PC-3 (cell line): ENCODE measurements at regions not wholly inside any gene's neighbourhood (a gene's known extent, or its start where the extent isn't known, plus 50 kb on each side); places are given as distances from the start of the nearest gene placed in this dataset.

ENCODE experiments used
- ATAC-seq: fragments of 200-7000 bp; cut with Tn5 transposase; 2 replicates; pipeline ENCODE4 v1.9.1; 2020; ENCODE audit warnings: mild to moderate bottlenecking, moderate library complexity
- BruUV-seq: library from RNA; stranded (reverse); fragments of 400-500 nt; replicated peaks from 2 replicates; lab custom pipeline; 2021; lab: Mats Ljungman, UMichigan
- CTCF ChIA-PET: fragments of 300-600 bp; sonication (Branson Sonifier 250); formaldehyde crosslinking; loops from one replicate; lab custom pipeline; 2022; ENCODE audit warnings: antibody characterized with exemption; lab: Charles Lee
- POLR2A ChIA-PET: fragments of 300-600 bp; sonication (Branson Sonifier 250); formaldehyde crosslinking; loops from one replicate; lab custom pipeline; 2022; ENCODE audit warnings: antibody characterized with exemption; ENCODE audit not compliant: unreplicated experiment; lab: Charles Lee
- DNase-seq: peaks from one replicate; pipeline ENCODE4 v3.0.0-alpha.2; 2015
- H2AFZ ChIP-seq: fragments of 300-600 bp; sonication (generic); 2 replicates; pipeline ENCODE4 v1.6.0; 2016; ENCODE audit warnings: antibody characterized with exemption, low read length
- H3F3A ChIP-seq: fragments of 300-600 bp; sonication (generic); one replicate; pipeline ENCODE4 v1.6.0; 2017; ENCODE audit warnings: antibody characterized with exemption, low read length, control low read depth, mild to moderate bottlenecking; ENCODE audit not compliant: unreplicated experiment
- H3K27ac ChIP-seq: fragments of 300-600 bp; sonication (generic); 2 replicates; pipeline ENCODE4 v1.5.1; 2016; ENCODE audit warnings: mild to moderate bottlenecking, low read length
- H3K27me3 ChIP-seq: fragments of 300-600 bp; sonication (generic); 2 replicates; pipeline ENCODE4 v1.6.1; 2016; ENCODE audit warnings: low read length, mixed read lengths
- H3K36me3 ChIP-seq: fragments of 300-600 bp; sonication (generic); 2 replicates; pipeline ENCODE4 v1.6.1; 2016; ENCODE audit warnings: low read depth, mixed run types, low read length, mixed read lengths
- H3K4me1 ChIP-seq: fragments of 300-600 bp; sonication (generic); 2 replicates; pipeline ENCODE4 v1.5.1; 2016; ENCODE audit warnings: low read length; ENCODE audit not compliant: insufficient read depth
- H3K4me2 ChIP-seq: fragments of 300-600 bp; sonication (generic); 2 replicates; pipeline ENCODE4 v1.6.0; 2016; ENCODE audit warnings: low read length
- H3K4me3 ChIP-seq: fragments of 300-600 bp; sonication (generic); 2 replicates; pipeline ENCODE4 v1.5.1; 2016; ENCODE audit warnings: mild to moderate bottlenecking, low read length, mixed read lengths
- H3K79me2 ChIP-seq: fragments of 300-600 bp; sonication (generic); 2 replicates; pipeline ENCODE4 v1.6.1; 2017; ENCODE audit warnings: low read length, mixed read lengths
- H3K9ac ChIP-seq: fragments of 300-600 bp; sonication (generic); 2 replicates; pipeline ENCODE4 v1.6.0; 2016; ENCODE audit warnings: mild to moderate bottlenecking, low read length
- H3K9me2 ChIP-seq: fragments of 300-600 bp; sonication (generic); replicated peaks from 2 replicates; pipeline ENCODE4 v1.6.1; 2016; ENCODE audit warnings: mixed run types, low read length, mixed read lengths
- H3K9me3 ChIP-seq: fragments of 300-600 bp; sonication (generic); 2 replicates; pipeline ENCODE4 v1.6.1; 2016; ENCODE audit warnings: low read length, mixed read lengths
- H4K20me1 ChIP-seq: fragments of 300-600 bp; sonication (generic); 2 replicates; pipeline ENCODE4 v1.6.1; 2016; ENCODE audit warnings: low read length, mixed read lengths
- CTCF ChIP-seq: fragments of 300-600 bp; sonication (generic); conservative IDR thresholded peaks from 2 replicates; pipeline ENCODE4 v1.5.1; 2017; ENCODE audit warnings: antibody characterized with exemption, low read depth, mild to moderate bottlenecking, low read length
- EZH2 ChIP-seq: fragments of 300-600 bp; sonication (generic); IDR thresholded peaks from one replicate; pipeline ENCODE4 v1.6.1; 2017; ENCODE audit warnings: antibody characterized with exemption, mild to moderate bottlenecking, low read length; ENCODE audit not compliant: unreplicated experiment
- EZH2phosphoT487 ChIP-seq: fragments of 300-600 bp; sonication (generic); IDR thresholded peaks from 2 replicates; pipeline ENCODE4 v1.6.1; 2018; ENCODE audit warnings: mild to moderate bottlenecking, antibody characterized with exemption, low read length, borderline replicate concordance
- intact Hi-C: fragments of 100-400 bp; cut with micrococcal nuclease; formaldehyde crosslinking; loops from 2 replicates; pipeline ENCODE4 v1.9.0; 2023

DNA sequence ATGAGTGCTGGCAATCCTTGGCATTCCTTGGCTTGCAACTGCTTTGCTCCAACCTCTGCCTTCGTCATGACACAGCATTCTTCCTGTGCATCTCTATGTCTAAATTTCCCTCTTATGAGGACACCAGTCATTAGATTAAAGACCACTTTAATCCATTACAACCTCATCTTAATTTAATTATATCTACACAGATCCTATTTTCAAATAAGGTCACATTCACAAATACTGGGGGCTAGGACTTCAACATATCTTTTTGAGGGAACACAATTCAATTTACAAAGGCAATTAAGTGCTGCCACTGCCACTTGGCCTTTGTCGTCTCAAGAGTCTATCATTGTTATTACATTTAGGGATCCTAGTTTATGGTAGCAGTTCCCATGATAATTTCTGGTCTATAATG is 163.7 kb upstream of the PPP1R2C start:
- no peak overlapping the region for H3K4me3 ChIP-seq
- no peaks in the 10 kb centered on the region for H3F3A ChIP-seq
- TF ChIP-seq EZH2phosphoT487 (no peak), EZH2 (no peak), CTCF (no peak)
- intact Hi-C loops = no loop called here
- no peaks in the 10 kb centered on the region for H3K79me2 ChIP-seq
- POLR2A ChIA-PET = no interaction called here
- CTCF ChIA-PET = no interaction called here
- H3K9me2 ChIP-seq = no peaks in the 10 kb centered on the region
- ATAC-seq (no peak), DNase-seq (no peak)
- no peak overlapping the region for H2AFZ ChIP-seq
- H3K9ac ChIP-seq = no peak overlapping the region
- no peak overlapping the region for H3K27ac ChIP-seq
- no peaks in the 10 kb centered on the region for H3K27me3 ChIP-seq
- H3K4me2 ChIP-seq = no peak overlapping the region
- BruUV-seq = no TSS peak
- H3K36me3 ChIP-seq = no peaks in the 10 kb centered on the region
- no peaks in the 10 kb centered on the region for H3K9me3 ChIP-seq
- H3K4me1 ChIP-seq = no peaks in the 10 kb centered on the region
- H4K20me1 ChIP-seq = no peaks in the 10 kb centered on the region

GRCh38 chrX:42943051-42943974 is 165.3 kb upstream of the PPP1R2C start:
- Histone ChIP-seq H2AFZ (no peak overlapping the region), H3K9ac (no peak overlapping the region), H3K79me2 (no peaks in the 10 kb centered on the region), H3K36me3 (no peaks in the 10 kb centered on the region), H3K4me3 (no peak overlapping the region), H3K4me2 (no peak overlapping the region), H3K9me3 (no peaks in the 10 kb centered on the region), H4K20me1 (no peaks in the 10 kb centered on the region), H3K27ac (no peak overlapping the region), H3K9me2 (no peaks in the 10 kb centered on the region), H3K4me1 (no peaks in the 10 kb centered on the region), H3F3A (no peaks in the 10 kb centered on the region), H3K27me3 (no peaks in the 10 kb centered on the region)
- intact Hi-C loops = no loop called here
- DNase-seq = peak; percentile 29
- no peak for TF ChIP-seq EZH2
- TF ChIP-seq CTCF = no peak
- TF ChIP-seq EZH2phosphoT487 = no peak
- ChIA-PET CTCF (no interaction called here), POLR2A (no interaction called here)
- ATAC-seq = no peak
- BruUV-seq = no TSS peak

DNA sequence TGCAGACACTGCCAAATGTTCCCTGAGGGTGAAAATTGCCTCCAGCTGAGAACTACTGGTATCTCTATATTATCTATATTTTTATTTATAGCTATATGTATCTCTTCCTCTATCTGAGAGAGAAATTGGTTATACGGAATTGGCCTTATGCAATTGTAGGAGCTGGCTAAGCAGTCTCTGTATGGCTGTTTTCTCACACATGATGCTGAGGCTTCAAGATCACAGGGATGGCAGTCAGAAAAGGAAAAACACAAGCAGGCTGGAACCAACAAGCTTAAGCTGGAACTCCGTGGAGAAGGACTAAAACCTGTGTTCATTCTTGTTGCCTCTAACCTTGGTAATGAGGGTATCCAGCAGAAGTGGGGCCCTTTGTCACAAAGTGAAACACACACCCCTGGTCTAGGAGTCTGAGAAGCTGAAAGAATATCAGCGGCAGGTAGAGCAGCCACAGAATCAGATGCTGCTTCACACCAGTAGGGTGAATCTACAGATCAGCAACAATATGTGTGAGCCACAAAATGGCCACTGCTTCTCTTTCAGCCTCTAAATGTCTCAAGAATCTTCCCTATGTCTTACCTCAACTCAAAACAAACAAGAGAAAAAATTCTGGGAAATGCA is 166.5 kb upstream of the PPP1R2C start:
- Histone ChIP-seq H3K9me3 (no peaks in the 10 kb centered on the region), H3K79me2 (no peaks in the 10 kb centered on the region), H3K36me3 (no peaks in the 10 kb centered on the region), H3K4me1 (no peaks in the 10 kb centered on the region), H2AFZ (no peak overlapping the region), H3K27ac (no peak overlapping the region), H3F3A (no peaks in the 10 kb centered on the region), H3K4me2 (no peak overlapping the region), H3K4me3 (no peak overlapping the region), H3K27me3 (no peaks in the 10 kb centered on the region), H3K9ac (no peak overlapping the region), H4K20me1 (no peaks in the 10 kb centered on the region), H3K9me2 (no peaks in the 10 kb centered on the region)
- TF ChIP-seq CTCF (no peak), EZH2phosphoT487 (no peak), EZH2 (no peak)
- ChIA-PET CTCF (no interaction called here), POLR2A (no interaction called here)
- no TSS peak for BruUV-seq
- intact Hi-C loops = no loop called here
- ATAC-seq (no peak), DNase-seq (no peak)
